Upper lobe of left lung (tissue), 6 donors: ENCODE measurements at regions not wholly inside any gene's neighbourhood (a gene's known extent, or its start where the extent isn't known, plus 50 kb on each side); places are given as distances from the start of the nearest gene placed in this dataset.
"Not testable (repeated sequence)": the region's sequence is repeated elsewhere in the genome, so short reads cannot be mapped to it uniquely, and the experiment has no call there.

ENCODE experiments used
- ATAC-seq, 2 donors: fragments of 200-7000 bp; cut with Tn5 transposase; one replicate each; pipeline ENCODE4 v1.9.1; 2022; ENCODE audit warnings: mild to moderate bottlenecking in 2 of 2, moderate library complexity in 2 of 2; ENCODE audit not compliant: low FRiP score in 2 of 2
- DNase-seq, 2 donors: peaks; one replicate each; pipeline ENCODE4 v3.0.0-alpha.2; 2019 to 2020
- H3K27ac ChIP-seq, 4 donors: fragments of 200-600 bp; sonication (generic); one replicate each; pipeline ENCODE4 v1.5.1; 2016 to 2019
- H3K27me3 ChIP-seq, 4 donors: fragments of 200-600 bp; sonication (generic); one replicate each; pipeline ENCODE4 v1.5.1; 2017 to 2019
- H3K36me3 ChIP-seq, 4 donors: fragments of 200-600 bp; sonication (generic); one replicate each; pipeline ENCODE4 v1.5.1; 2016 to 2019
- H3K4me1 ChIP-seq, 4 donors: fragments of 200-600 bp; sonication (generic); one replicate each; pipeline ENCODE4 v1.5.1; 2018 to 2019
- H3K4me3 ChIP-seq, 4 donors: fragments of 200-600 bp; sonication (generic); one replicate each; pipeline ENCODE4 v1.5.1; 2017 to 2019; ENCODE audit warnings: mild to moderate bottlenecking in 2 of 4, moderate library complexity in 1 of 4
- H3K9me3 ChIP-seq, 4 donors: fragments of 200-600 bp; sonication (generic); one replicate each; pipeline ENCODE4 v1.5.1; 2018 to 2019
- EP300 ChIP-seq, 4 donors: sonication (generic); formaldehyde crosslinking; IDR thresholded peaks; one replicate each; pipeline ENCODE4 v1.5.1; 2017; ENCODE audit warnings: antibody characterized with exemption in 4 of 4, control low read depth in 2 of 4
- POLR2A ChIP-seq, 4 donors: fragments of 450-650 bp; IDR thresholded peaks; one replicate each; pipeline ENCODE4 v1.5.1; 2016 to 2017; ENCODE audit warnings: antibody characterized with exemption in 4 of 4, mild to moderate bottlenecking in 2 of 4
- POLR2AphosphoS5 ChIP-seq, 2 donors: sonication (generic); formaldehyde crosslinking; IDR thresholded peaks; one replicate each; pipeline ENCODE4 v1.5.1; 2017; ENCODE audit warnings: antibody characterized with exemption in 2 of 2
- WGBS, 2 donors: methylation state at CpG; one replicate each; pipeline ENCODE4 v1.1.5; 2017 to 2018; 5-methylcytosine and 5-hydroxymethylcytosine counted together
- TF ChIP-seq, protein P1 (sequence below), 6 experiments: fragments of 450-650 bp in 4 of 6; fragments of 200-600 bp in 2 of 6; sonication (generic) in 2 of 6; IDR thresholded peaks; one replicate each; pipeline ENCODE4 v1.5.1; 2016 to 2019; ENCODE audit warnings: antibody characterized with exemption in 6 of 6
- donor health status: DM: no; HTN: no; CAD: no; lungs with moderate emphysema.
- donor health status: DM: no; HTN: yes; CAD: no; lungs with severe emphysema.

DNA sequence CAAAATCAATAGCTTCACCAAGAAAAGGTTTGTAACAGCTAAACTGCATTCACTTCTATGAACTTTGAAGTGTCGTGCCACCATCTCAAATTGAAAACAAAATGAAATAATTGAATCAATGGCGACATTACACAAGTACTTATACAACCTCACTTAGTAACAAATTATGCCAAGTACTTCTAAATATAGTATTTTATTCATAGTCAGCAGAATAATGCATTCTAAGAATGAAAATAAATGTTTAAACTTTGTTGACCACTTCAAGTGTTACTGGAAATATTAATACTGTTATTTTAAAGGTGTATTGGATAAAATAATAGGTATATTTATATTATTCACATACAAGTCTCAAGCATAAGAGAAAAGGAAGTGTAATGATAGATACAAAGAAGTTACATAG, 280.1 kb upstream of the HTR1E start:
- DNase-seq: no peak
- TF ChIP-seq, protein P1, sequence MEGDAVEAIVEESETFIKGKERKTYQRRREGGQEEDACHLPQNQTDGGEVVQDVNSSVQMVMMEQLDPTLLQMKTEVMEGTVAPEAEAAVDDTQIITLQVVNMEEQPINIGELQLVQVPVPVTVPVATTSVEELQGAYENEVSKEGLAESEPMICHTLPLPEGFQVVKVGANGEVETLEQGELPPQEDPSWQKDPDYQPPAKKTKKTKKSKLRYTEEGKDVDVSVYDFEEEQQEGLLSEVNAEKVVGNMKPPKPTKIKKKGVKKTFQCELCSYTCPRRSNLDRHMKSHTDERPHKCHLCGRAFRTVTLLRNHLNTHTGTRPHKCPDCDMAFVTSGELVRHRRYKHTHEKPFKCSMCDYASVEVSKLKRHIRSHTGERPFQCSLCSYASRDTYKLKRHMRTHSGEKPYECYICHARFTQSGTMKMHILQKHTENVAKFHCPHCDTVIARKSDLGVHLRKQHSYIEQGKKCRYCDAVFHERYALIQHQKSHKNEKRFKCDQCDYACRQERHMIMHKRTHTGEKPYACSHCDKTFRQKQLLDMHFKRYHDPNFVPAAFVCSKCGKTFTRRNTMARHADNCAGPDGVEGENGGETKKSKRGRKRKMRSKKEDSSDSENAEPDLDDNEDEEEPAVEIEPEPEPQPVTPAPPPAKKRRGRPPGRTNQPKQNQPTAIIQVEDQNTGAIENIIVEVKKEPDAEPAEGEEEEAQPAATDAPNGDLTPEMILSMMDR (IDR thresholded peaks at IDR 0.05): no peak
- TF ChIP-seq EP300 (IDR thresholded peaks at IDR 0.05) (no peak), POLR2AphosphoS5 (IDR thresholded peaks at IDR 0.05) (no peak), POLR2A (IDR thresholded peaks at IDR 0.05) (no peak)
- H3K27ac ChIP-seq: no peak overlapping the region
- H3K36me3 ChIP-seq: no peaks in the 10 kb centered on the region
- no peaks in the 10 kb centered on the region for H3K27me3 ChIP-seq
- H3K9me3 ChIP-seq: peaks cover 0 to 3% (median 0%) of the 10 kb centered on the region in 4 donors
- H3K4me1 ChIP-seq: no peaks in the 10 kb centered on the region
- ATAC-seq: no peak
- H3K4me3 ChIP-seq: no peak overlapping the region
- WGBS, 2 donors: 62 to 74% methylated on average over 2 of the region's 2 CpGs

DNA sequence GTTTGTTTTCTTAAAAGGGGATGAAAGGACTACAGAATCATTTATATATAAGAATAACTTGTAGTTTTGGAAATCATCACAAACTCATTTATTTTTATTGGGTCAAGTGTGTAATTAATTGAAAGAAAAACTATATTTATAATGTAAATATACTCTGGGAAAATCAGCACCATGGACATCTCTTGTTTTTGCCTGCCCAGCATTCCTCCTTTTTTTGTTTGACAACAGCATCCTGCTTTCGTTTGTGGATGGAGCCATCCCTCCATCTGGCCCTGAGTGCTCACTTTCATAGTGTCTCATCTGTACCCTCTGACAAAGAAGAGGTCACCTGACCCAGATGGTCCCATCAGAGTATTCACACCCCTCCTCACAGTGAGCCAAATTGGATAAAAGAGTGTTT, 308.2 kb upstream of the HTR1E start:
- Histone ChIP-seq H3K27me3 (no peaks in the 10 kb centered on the region), H3K27ac (no peak overlapping the region), H3K4me3 (no peak overlapping the region), H3K36me3 (no peaks in the 10 kb centered on the region), H3K9me3 (no peaks in the 10 kb centered on the region), H3K4me1 (no peaks in the 10 kb centered on the region)
- DNase-seq: no peak
- TF ChIP-seq, protein P1 (IDR thresholded peaks at IDR 0.05): no peak
- TF ChIP-seq EP300 (IDR thresholded peaks at IDR 0.05): no peak
- TF ChIP-seq POLR2AphosphoS5 (IDR thresholded peaks at IDR 0.05): no peak
- no peak for TF ChIP-seq POLR2A (IDR thresholded peaks at IDR 0.05)
- no peak for ATAC-seq
- 17 to 20% methylated on average over 1 of the region's 1 CpG for WGBS, 2 donors

DNA sequence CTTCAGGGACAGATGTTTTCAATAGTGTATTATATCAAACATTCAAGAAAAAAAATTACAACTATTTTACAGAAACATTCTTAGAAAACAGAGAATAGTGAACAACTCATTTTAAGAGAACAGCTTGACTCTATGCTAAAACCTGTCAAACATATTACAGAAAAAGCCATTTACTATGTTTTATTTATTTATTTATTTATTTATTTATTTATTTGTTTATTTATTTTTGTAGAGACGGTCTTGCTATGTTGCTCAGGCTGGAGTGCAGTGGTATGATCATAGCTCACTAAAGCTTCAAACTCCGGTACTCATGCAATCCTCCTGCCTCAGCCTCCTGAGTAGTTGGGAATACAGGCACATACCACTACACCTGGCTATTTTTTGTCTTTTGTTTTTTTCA, 317.9 kb upstream of the HTR1E start:
- Histone ChIP-seq H3K27me3 (no peaks in the 10 kb centered on the region), H3K27ac (no peak overlapping the region), H3K36me3 (no peaks in the 10 kb centered on the region), H3K4me3 (no peak overlapping the region), H3K4me1 (no peaks in the 10 kb centered on the region), H3K9me3 (peaks cover 0 to 7% (median 0%) of the 10 kb centered on the region in 4 donors)
- ATAC-seq (no peak), DNase-seq (no peak)
- TF ChIP-seq, protein P1 (IDR thresholded peaks at IDR 0.05): no peak
- no peak for TF ChIP-seq EP300 (IDR thresholded peaks at IDR 0.05)
- TF ChIP-seq POLR2AphosphoS5 (IDR thresholded peaks at IDR 0.05): no peak
- TF ChIP-seq POLR2A (IDR thresholded peaks at IDR 0.05): no peak
- 84 to 93% methylated on average over 2 of the region's 2 CpGs for WGBS, 2 donors

DNA sequence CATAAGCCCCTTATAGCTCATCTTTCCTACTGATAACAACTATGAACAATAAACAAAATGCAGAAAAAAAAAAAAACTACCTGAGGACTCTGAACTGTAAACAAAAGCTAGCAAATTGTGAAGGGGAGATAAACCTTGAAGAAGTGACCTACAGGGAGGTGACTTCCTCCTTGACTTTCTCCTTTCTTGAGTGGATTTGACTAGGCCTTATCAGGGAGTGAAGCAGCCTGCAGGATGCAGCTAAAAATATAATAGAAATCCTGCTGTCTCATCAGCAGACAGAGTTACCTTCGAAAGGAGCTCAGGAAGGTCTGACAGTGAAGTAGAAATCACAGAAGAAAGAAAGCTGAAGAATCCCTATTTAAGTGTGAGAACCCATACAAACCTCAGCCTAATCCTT, 322.0 kb upstream of the HTR1E start:
- Histone ChIP-seq H3K27me3 (no peaks in the 10 kb centered on the region), H3K36me3 (no peaks in the 10 kb centered on the region), H3K27ac (no peak overlapping the region), H3K4me3 (no peak overlapping the region), H3K4me1 (no peaks in the 10 kb centered on the region), H3K9me3 (peaks cover 0 to 3% (median 0%) of the 10 kb centered on the region in 4 donors)
- ATAC-seq (no peak), DNase-seq (no peak)
- TF ChIP-seq POLR2AphosphoS5 (IDR thresholded peaks at IDR 0.05): no peak
- 64 to 65% methylated on average over 1 of the region's 1 CpG for WGBS, 2 donors

DNA sequence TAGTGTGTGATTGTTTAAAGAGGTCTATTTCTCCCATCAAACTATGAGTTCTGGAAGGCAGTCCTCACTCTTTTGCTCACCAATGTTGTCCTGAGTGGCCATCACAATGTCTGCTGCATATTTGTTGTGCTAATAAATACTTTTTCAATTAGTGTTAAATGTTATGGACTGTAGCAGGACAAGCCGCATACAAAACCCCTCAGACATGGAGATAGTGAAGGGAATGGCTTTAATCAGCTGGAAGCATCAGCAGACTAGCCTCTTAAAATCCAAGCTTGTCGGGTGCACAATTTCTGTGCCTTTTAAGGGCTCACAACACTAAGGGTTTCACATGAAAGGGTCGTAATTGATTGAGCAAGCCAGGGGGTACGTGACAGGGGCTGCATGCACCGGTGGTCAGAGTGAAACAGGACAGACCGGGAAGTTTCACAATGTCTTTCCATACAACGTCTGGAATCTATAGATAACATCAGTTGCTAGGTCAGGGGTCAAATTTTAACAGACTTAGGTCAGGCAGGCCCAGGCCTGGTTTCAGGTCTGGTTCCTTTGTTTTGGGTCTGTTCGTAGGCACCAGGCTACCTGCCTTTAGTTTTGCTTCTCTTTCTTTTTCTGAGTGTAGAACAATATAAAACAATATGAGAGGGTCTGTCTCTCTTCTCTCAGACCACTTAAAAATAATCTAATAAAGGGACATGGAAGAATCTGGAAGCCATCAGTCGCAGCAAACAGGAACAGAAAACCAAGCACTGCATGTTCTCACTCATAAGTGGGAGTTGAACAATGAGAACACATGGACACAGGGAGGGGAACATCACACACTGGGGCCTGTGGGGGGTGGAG, 327.6 kb upstream of the HTR1E start:
- 29 to 53% methylated on average over 9 of the region's 9 CpGs for WGBS, 2 donors
- H3K4me3 ChIP-seq: no peak overlapping the region
- H3K27ac ChIP-seq: no peak overlapping the region
- no peaks in the 10 kb centered on the region for H3K9me3 ChIP-seq
- no peaks in the 10 kb centered on the region for H3K4me1 ChIP-seq
- TF ChIP-seq POLR2A (IDR thresholded peaks at IDR 0.05) (no peak), POLR2AphosphoS5 (IDR thresholded peaks at IDR 0.05) (no peak), EP300 (IDR thresholded peaks at IDR 0.05) (no peak)
- TF ChIP-seq, protein P1 (IDR thresholded peaks at IDR 0.05): no peak
- no peaks in the 10 kb centered on the region for H3K27me3 ChIP-seq
- H3K36me3 ChIP-seq: no peaks in the 10 kb centered on the region
- DNase-seq (no peak), ATAC-seq (no peak)

DNA sequence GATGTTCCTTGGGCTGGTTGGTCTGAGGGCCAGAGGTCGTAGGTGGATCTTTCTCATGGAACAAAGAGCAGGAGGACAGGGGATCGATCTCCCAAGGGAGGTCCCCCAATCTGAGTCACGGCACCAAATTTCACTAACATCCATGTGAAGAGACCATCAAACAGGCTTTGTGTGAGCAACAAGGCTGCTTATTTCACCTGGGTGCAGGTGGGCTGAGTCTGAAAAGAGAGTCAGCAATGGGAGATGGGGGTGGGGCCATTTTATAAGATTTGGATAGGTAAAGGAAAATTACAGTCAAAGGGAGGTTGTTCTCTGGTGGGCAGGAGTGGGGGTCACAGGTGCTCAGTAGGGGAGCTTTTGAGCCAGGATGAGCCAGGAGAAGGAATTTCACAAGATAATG, 334.0 kb upstream of the HTR1E start:
- 61 to 71% methylated on average over 3 of the region's 3 CpGs for WGBS, 2 donors
- ATAC-seq, H3K9me3 ChIP-seq, H3K4me3 ChIP-seq, H3K27me3 ChIP-seq, H3K36me3 ChIP-seq, H3K27ac ChIP-seq, DNase-seq, H3K4me1 ChIP-seq: not testable (repeated sequence)

DNA sequence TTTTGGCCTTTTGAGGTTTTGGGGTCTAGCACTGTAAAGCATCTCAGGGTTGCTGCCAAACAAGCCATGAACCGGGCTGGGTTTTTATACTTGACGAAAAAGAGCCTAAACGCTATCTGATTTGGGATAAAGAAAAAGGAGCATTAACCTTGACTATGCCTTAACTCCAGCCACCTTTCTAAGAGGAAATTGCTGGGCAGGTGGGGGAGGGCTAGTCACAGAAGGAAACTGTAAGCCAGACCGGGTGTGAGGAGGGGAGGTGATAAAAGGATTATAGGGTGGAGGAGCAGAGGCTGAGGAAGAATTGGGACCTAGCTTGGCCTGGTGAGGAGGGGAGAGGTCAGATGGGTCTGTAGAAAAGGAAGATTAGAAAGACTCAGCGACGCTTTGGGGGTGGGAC, 335.2 kb upstream of the HTR1E start:
- ATAC-seq, DNase-seq, H3K27me3 ChIP-seq, H3K27ac ChIP-seq, H3K9me3 ChIP-seq, H3K36me3 ChIP-seq, H3K4me3 ChIP-seq, H3K4me1 ChIP-seq: not testable (repeated sequence)
- WGBS, 2 donors: 59 to 66% methylated on average over 6 of the region's 6 CpGs

DNA sequence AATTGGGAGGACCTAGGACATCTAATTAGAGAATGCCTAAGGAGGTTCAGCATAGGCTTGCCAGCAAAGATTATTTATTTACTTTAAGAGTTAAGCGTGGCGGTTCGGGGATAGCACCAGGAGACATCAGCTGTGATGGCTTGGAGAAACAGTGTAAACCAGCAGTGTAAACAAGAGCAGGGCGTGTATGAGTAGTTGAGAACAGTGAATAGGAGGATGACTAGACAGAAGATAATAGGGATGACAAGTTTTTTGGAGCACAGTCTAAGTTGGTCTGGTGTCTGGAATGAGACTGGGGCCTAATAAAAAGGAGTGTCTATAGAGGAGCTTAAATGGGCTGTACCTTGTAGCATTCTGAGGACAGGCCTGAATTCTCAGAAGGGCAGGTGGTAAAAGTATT, 338.4 kb upstream of the HTR1E start:
- not testable (repeated sequence) for H3K9me3 ChIP-seq, DNase-seq, H3K27ac ChIP-seq, ATAC-seq, H3K27me3 ChIP-seq, H3K36me3 ChIP-seq, H3K4me3 ChIP-seq, H3K4me1 ChIP-seq
- 53 to 59% methylated on average over 4 of the region's 4 CpGs for WGBS, 2 donors
